Glutamatergic neuron (in vitro differentiated cells): ENCODE measurements at regions not wholly inside any gene's neighbourhood (a gene's known extent, or its start where the extent isn't known, plus 50 kb on each side); places are given as distances from the start of the nearest gene placed in this dataset.

Experiments used
- DNase-seq: peaks from one replicate; pipeline ENCODE4 v3.0.0; 2022
- H3K27ac Mint-ChIP-seq: one replicate; pipeline ENCODE4 v1.8.0; 2020; ENCODE audit warnings: mild to moderate bottlenecking, mixed read lengths, inconsistent platforms; ENCODE audit not compliant: unreplicated experiment
- H3K27me3 Mint-ChIP-seq: one replicate; pipeline ENCODE4 v1.8.0; 2020; ENCODE audit warnings: mild to moderate bottlenecking, moderate library complexity, mixed read lengths, inconsistent platforms; ENCODE audit not compliant: unreplicated experiment
- H3K36me3 Mint-ChIP-seq: one replicate; pipeline ENCODE4 v1.8.0; 2020; ENCODE audit warnings: mild to moderate bottlenecking, mixed read lengths, inconsistent platforms; ENCODE audit not compliant: unreplicated experiment
- H3K4me1 Mint-ChIP-seq: one replicate; pipeline ENCODE4 v1.8.0; 2020; ENCODE audit warnings: mild to moderate bottlenecking, low read depth, mixed read lengths, inconsistent platforms; ENCODE audit not compliant: unreplicated experiment
- H3K4me3 Mint-ChIP-seq: one replicate; pipeline ENCODE4 v1.8.0; 2020; ENCODE audit warnings: mild to moderate bottlenecking, mixed read lengths, inconsistent platforms; ENCODE audit not compliant: unreplicated experiment
- H3K9me3 Mint-ChIP-seq: one replicate; pipeline ENCODE4 v1.8.0; 2020; ENCODE audit warnings: mild to moderate bottlenecking, moderate library complexity, mixed read lengths, inconsistent platforms; ENCODE audit not compliant: unreplicated experiment
- CTCF ChIP-seq: fragments of 200-600 bp; sonication (generic); IDR thresholded peaks from one replicate; pipeline ENCODE4 v1.5.0; 2021; ENCODE audit not compliant: partially characterized antibody, unreplicated experiment

- no peak for TF ChIP-seq CTCF
- no peak overlapping the region for H3K27ac Mint-ChIP-seq
- H3K4me1 Mint-ChIP-seq: no peaks in the 10 kb centered on the region
- DNase-seq: no peak
- no peaks in the 10 kb centered on the region for H3K27me3 Mint-ChIP-seq
- H3K36me3 Mint-ChIP-seq: no peaks in the 10 kb centered on the region
- H3K9me3 Mint-ChIP-seq: no peaks in the 10 kb centered on the region
- no peak overlapping the region for H3K4me3 Mint-ChIP-seq
These were observed 622.9 kb upstream of the ADGRL4 start for GRCh38 chr1:79629414-79629813.

GRCh38 chr1:79617777-79618176 is 611.2 kb upstream of the ADGRL4 start:
- H3K9me3 Mint-ChIP-seq: no peaks in the 10 kb centered on the region
- H3K4me1 Mint-ChIP-seq: no peaks in the 10 kb centered on the region
- peak; percentile 78 for TF ChIP-seq CTCF
- H3K27me3 Mint-ChIP-seq: no peaks in the 10 kb centered on the region
- no peak overlapping the region for H3K4me3 Mint-ChIP-seq
- H3K27ac Mint-ChIP-seq: no peak overlapping the region
- H3K36me3 Mint-ChIP-seq: no peaks in the 10 kb centered on the region
- no peak for DNase-seq

- Mint-ChIP-seq H3K27ac (no peak overlapping the region), H3K27me3 (no peaks in the 10 kb centered on the region), H3K4me1 (no peaks in the 10 kb centered on the region), H3K9me3 (no peaks in the 10 kb centered on the region), H3K36me3 (no peaks in the 10 kb centered on the region), H3K4me3 (no peak overlapping the region)
- DNase-seq: no peak
- no peak for TF ChIP-seq CTCF
These were observed 608.2 kb upstream of the ADGRL4 start for GRCh38 chr1:79614762-79615161.

- TF ChIP-seq CTCF: no peak
- Mint-ChIP-seq H3K36me3 (no peaks in the 10 kb centered on the region), H3K27ac (no peak overlapping the region), H3K9me3 (no peaks in the 10 kb centered on the region), H3K4me3 (no peak overlapping the region), H3K4me1 (no peaks in the 10 kb centered on the region), H3K27me3 (no peaks in the 10 kb centered on the region)
- DNase-seq: no peak
These were observed 607.6 kb upstream of the ADGRL4 start for GRCh38 chr1:79614106-79614505.

- Mint-ChIP-seq H3K27me3 (no peaks in the 10 kb centered on the region), H3K9me3 (no peaks in the 10 kb centered on the region), H3K27ac (no peak overlapping the region), H3K4me1 (no peaks in the 10 kb centered on the region), H3K4me3 (no peak overlapping the region), H3K36me3 (no peaks in the 10 kb centered on the region)
- TF ChIP-seq CTCF: no peak
- DNase-seq: no peak
These were observed 606.5 kb upstream of the ADGRL4 start for GRCh38 chr1:79613046-79613445.
